WERI-Rb-1 (cell line): ENCODE measurements at regions not wholly inside any gene's neighbourhood (a gene's known extent, or its start where the extent isn't known, plus 50 kb on each side); places are given as distances from the start of the nearest gene placed in this dataset.

Experiments used
- DNase-seq: peaks from one replicate; pipeline ENCODE4 v3.0.0-alpha.2; 2020
- H3K27ac ChIP-seq: fragments of 250-450 bp; sonication (Bioruptor Pico); 2 replicates; pipeline ENCODE4 v1.5.1; 2020; ENCODE audit warnings: mild to moderate bottlenecking, moderate library complexity
- H3K27me3 ChIP-seq: fragments of 250-450 bp; sonication (Bioruptor Pico); 2 replicates; pipeline ENCODE4 v1.5.1; 2021; ENCODE audit warnings: mild to moderate bottlenecking, low read depth, moderate library complexity; ENCODE audit not compliant: insufficient read depth, severe bottlenecking
- H3K36me3 ChIP-seq: fragments of 250-450 bp; sonication (Bioruptor Pico); 2 replicates; pipeline ENCODE4 v1.5.1; 2020; ENCODE audit warnings: mild to moderate bottlenecking, moderate library complexity
- H3K4me3 ChIP-seq: 2 replicates; pipeline ENCODE4 v1.5.1; 2011; ENCODE audit warnings: low read depth, mild to moderate bottlenecking, control low read depth, low read length
- H3K9me3 ChIP-seq: fragments of 250-450 bp; sonication (Bioruptor Pico); 2 replicates; pipeline ENCODE4 v1.5.1; 2021; ENCODE audit warnings: mild to moderate bottlenecking, moderate library complexity; ENCODE audit not compliant: severe bottlenecking
- TF ChIP-seq, protein P1 (sequence below): IDR thresholded peaks from 2 replicates; pipeline ENCODE4 v1.5.1; 2011; ENCODE audit warnings: low read depth, mild to moderate bottlenecking, control low read depth, inconsistent platforms, low read length

DNA sequence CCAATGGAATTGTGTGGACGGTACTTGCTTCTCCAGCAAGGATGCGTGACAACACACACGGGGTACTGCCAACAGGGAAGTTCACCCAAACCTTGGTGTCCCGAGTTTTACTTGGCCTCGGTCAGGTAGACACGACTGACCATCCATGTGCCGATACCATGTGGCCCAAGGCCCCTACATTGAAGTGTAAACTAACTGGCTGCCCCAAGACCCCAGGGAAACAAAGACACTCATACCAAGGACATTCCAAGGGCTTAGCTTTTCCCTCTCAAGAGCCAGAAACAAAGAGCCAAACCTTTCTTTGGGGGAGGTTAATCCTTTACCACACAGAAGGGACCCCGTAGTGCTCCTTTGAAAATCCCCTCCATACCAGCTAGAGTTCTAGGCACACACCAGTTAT lies 215.9 kb upstream of the TNRC6C start:
- TF ChIP-seq, protein P1, sequence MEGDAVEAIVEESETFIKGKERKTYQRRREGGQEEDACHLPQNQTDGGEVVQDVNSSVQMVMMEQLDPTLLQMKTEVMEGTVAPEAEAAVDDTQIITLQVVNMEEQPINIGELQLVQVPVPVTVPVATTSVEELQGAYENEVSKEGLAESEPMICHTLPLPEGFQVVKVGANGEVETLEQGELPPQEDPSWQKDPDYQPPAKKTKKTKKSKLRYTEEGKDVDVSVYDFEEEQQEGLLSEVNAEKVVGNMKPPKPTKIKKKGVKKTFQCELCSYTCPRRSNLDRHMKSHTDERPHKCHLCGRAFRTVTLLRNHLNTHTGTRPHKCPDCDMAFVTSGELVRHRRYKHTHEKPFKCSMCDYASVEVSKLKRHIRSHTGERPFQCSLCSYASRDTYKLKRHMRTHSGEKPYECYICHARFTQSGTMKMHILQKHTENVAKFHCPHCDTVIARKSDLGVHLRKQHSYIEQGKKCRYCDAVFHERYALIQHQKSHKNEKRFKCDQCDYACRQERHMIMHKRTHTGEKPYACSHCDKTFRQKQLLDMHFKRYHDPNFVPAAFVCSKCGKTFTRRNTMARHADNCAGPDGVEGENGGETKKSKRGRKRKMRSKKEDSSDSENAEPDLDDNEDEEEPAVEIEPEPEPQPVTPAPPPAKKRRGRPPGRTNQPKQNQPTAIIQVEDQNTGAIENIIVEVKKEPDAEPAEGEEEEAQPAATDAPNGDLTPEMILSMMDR: no peak
- Histone ChIP-seq H3K27me3 (no peaks in the 10 kb centered on the region), H3K4me3 (no peak overlapping the region), H3K9me3 (peaks cover 15% of the 10 kb centered on the region), H3K36me3 (no peaks in the 10 kb centered on the region), H3K27ac (no peak overlapping the region)
- DNase-seq: no peak

DNA sequence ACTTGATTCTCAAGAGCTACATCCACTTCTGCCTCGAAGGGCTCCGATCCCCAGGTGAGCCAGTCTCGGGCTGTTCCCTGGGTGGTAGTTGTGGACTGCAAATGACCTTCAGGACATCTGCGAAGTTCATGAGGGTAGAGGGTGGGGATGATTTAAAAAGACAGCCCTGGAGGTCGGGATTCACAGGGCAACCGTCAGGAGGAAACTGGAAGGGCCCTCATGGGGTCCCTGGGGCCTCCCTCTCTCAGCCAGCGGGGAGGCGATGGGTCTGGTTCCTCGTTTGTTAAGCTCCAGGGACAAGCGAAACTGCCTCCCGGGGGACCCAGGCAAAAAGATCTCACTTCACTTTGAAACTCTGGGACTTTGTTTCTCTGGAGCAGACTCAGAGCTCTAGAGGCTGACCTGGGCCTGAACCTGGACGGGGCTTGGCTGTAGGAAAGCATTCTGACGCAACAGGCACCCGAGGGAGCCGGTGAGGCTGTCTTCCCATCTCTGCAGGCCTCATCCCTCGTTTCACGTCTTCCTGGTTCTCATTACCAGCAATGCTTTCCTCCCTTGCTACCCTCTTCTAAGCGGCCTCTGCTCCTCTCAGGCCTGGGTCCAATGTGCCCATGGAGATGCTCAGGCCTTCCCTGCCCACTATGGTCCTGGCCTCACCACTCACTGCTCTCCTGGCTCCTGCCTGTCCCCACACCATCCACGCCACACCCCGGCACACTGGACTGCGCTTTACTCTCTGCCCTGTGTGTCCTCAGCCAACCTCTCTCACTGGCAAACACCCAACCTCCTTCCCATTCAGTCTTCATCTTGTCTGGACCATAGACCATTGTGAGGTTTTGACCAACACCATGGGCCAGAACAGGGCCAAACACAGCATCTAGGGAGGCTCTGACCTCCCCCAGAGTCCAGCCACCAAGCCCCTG lies 214.2 kb upstream of the TNRC6C start:
- Histone ChIP-seq H3K9me3 (peaks cover 15% of the 10 kb centered on the region), H3K27me3 (no peaks in the 10 kb centered on the region), H3K27ac (no peak overlapping the region), H3K36me3 (no peaks in the 10 kb centered on the region), H3K4me3 (no peak overlapping the region)
- DNase-seq: peak; percentile 4
- TF ChIP-seq, protein P1: no peak

DNA sequence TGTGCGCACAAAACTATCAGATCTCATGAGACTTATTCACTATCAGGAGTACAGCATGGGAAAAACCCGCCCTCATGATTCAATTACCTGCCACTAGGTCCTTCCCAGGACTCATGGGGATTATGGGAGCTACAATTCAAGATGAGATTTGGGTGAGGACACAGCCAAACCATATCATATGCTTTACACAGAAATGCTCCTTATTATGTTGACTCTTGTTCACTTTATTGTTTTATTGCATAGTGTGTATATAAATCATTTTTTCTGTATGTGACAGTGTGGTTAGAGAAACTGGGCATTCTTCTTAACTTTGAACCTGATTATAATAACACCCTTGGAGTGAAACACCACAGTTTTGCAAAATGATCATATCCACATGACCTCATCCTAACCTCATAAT lies 212.8 kb upstream of the TNRC6C start:
- H3K9me3 ChIP-seq: peaks cover 15% of the 10 kb centered on the region
- DNase-seq: peak; percentile 2
- TF ChIP-seq, protein P1: no peak

DNA sequence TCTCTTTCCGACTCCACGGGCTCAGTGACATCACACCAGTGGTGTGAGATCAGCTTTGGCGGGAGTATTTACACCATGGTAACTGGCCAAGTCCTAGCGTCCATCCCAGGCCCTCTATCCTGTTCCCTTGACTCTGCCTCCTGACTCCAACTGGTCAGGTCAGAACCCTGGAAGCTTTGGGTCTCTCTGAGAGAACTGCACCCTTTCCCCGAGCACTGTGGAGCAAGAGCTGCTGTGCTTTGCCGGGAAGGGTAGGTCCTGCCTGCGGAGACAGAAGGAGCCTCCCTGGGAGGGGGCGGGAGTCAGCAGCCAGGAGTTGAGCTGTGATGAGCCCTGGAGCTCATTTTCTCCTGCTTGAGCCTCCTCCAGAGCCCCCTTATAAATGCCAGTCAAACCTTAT lies 212.1 kb upstream of the TNRC6C start:
- H3K27ac ChIP-seq: peak overlapping the region; percentile 67
- H3K36me3 ChIP-seq: no peaks in the 10 kb centered on the region
- H3K9me3 ChIP-seq: peaks cover 9% of the 10 kb centered on the region
- peak overlapping the region; percentile 19 for H3K4me3 ChIP-seq
- DNase-seq: peak; percentile 11
- no peaks in the 10 kb centered on the region for H3K27me3 ChIP-seq
- TF ChIP-seq, protein P1: no peak

More for the DNA sequence above, 212.8 kb upstream of the TNRC6C start:
- no peak overlapping the region for H3K4me3 ChIP-seq
- no peak overlapping the region for H3K27ac ChIP-seq
- no peaks in the 10 kb centered on the region for H3K36me3 ChIP-seq
- H3K27me3 ChIP-seq: no peaks in the 10 kb centered on the region

DNA sequence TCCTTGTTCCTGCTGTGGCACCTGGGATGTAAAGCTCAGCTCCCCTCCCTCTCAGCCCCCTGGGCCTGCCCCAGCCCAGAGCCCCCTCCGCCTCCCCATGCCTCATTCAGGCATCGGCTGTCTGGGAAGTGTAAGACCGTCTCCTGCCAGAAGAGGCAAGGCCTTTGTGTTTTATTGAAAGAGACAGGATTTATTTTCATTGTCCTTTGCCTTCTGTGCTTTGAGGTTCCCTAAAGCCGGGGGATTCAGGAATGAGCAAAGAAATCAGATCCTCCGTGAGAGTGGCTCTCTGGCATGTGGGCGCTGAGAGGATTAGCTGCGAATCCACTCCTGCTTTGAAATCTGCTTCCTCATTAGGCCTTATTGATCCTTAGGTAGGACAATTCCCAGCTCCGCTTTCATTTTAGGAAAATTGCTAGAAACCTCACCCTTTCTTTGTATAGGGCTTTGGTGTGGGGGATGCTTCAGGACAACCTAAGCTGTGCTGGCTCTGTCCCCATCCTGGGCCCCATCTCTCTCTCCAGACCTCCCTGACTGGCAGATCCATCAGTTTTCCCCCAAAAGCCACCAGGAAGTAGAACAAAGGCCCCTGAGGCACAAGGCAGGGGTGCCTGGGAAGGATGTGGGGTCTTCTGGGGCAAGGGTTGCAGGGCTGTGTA lies 211.5 kb upstream of the TNRC6C start:
- peak overlapping the region; percentile 22 for H3K4me3 ChIP-seq
- peak; percentile 90 for DNase-seq
- no peaks in the 10 kb centered on the region for H3K36me3 ChIP-seq
- H3K27me3 ChIP-seq: no peaks in the 10 kb centered on the region
- TF ChIP-seq, protein P1: peak; percentile 34; the same call in 1 of the 2 replicates
- peaks cover 6% of the 10 kb centered on the region for H3K9me3 ChIP-seq
- peak overlapping the region; percentile 67 for H3K27ac ChIP-seq
